OCI-LY7 (cell line): ENCODE measurements at regions not wholly inside any gene's neighbourhood (a gene's known extent, or its start where the extent isn't known, plus 50 kb on each side); places are given as distances from the start of the nearest gene placed in this dataset.

Experiments used
- BruUV-seq: library from RNA; stranded (reverse); fragments of 400-500 nt; replicated peaks from 2 replicates; lab custom pipeline; 2021; lab: Mats Ljungman, UMichigan
- CTCF ChIA-PET: fragments of 300-600 bp; sonication (Branson Sonifier 250); formaldehyde crosslinking; loops from one replicate; lab custom pipeline; 2022; ENCODE audit warnings: antibody characterized with exemption; ENCODE audit not compliant: unreplicated experiment; lab: Charles Lee
- POLR2A ChIA-PET: fragments of 300-600 bp; sonication (Branson Sonifier 250); formaldehyde crosslinking; loops from one replicate; lab custom pipeline; 2022; ENCODE audit warnings: antibody characterized with exemption; lab: Charles Lee
- DNase-seq: peaks from one replicate; pipeline ENCODE4 v3.0.0-alpha.2; 2015; ENCODE audit warnings: low spot score
- H2AFZ ChIP-seq: fragments of 200-600 bp; sonication (generic), shearing (Covaris generic); 2 replicates; pipeline ENCODE4 v1.6.1; 2014; ENCODE audit warnings: mild to moderate bottlenecking, antibody characterized with exemption, low read length, moderate library complexity
- H3K27ac ChIP-seq: fragments of 200-600 bp; sonication (generic); 2 replicates; pipeline ENCODE4 v1.5.1; 2014; ENCODE audit warnings: mixed run types, low read depth, mild to moderate bottlenecking, moderate library complexity, low read length, inconsistent platforms; ENCODE audit not compliant: poor library complexity, severe bottlenecking
- H3K36me3 ChIP-seq: fragments of 200-600 bp; sonication (generic); 2 replicates; pipeline ENCODE4 v1.6.1; 2014; ENCODE audit warnings: mild to moderate bottlenecking, antibody characterized with exemption, low read length, moderate library complexity, mixed read lengths; ENCODE audit not compliant: insufficient read depth
- H3K4me1 ChIP-seq: fragments of 200-600 bp; sonication (generic); 2 replicates; pipeline ENCODE4 v1.5.1; 2014; ENCODE audit warnings: mild to moderate bottlenecking, low read length; ENCODE audit not compliant: insufficient read depth, poor library complexity, severe bottlenecking
- H3K4me2 ChIP-seq: fragments of 200-600 bp; sonication (generic); 2 replicates; pipeline ENCODE4 v1.6.1; 2014; ENCODE audit warnings: mild to moderate bottlenecking, low read length
- H3K4me3 ChIP-seq: fragments of 200-600 bp; sonication (generic); 2 replicates; pipeline ENCODE4 v1.5.1; 2014; ENCODE audit warnings: mild to moderate bottlenecking, low read depth, low read length; ENCODE audit not compliant: poor library complexity, severe bottlenecking
- H3K79me2 ChIP-seq: fragments of 200-600 bp; sonication (generic); 2 replicates; pipeline ENCODE4 v1.6.1; 2016; ENCODE audit warnings: low read depth, mild to moderate bottlenecking, low read length, moderate library complexity, mixed read lengths; ENCODE audit not compliant: insufficient read depth
- H3K9me2 ChIP-seq: fragments of 200-600 bp; sonication (generic); 2 replicates; pipeline ENCODE4 v1.6.1; 2016; ENCODE audit warnings: mild to moderate bottlenecking, low read length, mixed read lengths; ENCODE audit not compliant: insufficient read depth
- H3K9me3 ChIP-seq: fragments of 200-600 bp; sonication (generic); 2 replicates; pipeline ENCODE4 v1.6.1; 2014; ENCODE audit warnings: mild to moderate bottlenecking, mixed run types, low read length, mixed read lengths
- H4K20me1 ChIP-seq: fragments of 200-600 bp; sonication (generic); 2 replicates; pipeline ENCODE4 v1.6.1; 2014; ENCODE audit warnings: mild to moderate bottlenecking, antibody characterized with exemption, low read length, moderate library complexity, mixed read lengths; ENCODE audit not compliant: insufficient read depth
- EZH2phosphoT487 ChIP-seq: fragments of 200-600 bp; sonication (generic); IDR thresholded peaks from 2 replicates; pipeline ENCODE4 v1.6.1; 2018; ENCODE audit warnings: low read depth, borderline replicate concordance, mild to moderate bottlenecking, mixed run types, antibody characterized with exemption, low read length, moderate library complexity, mixed read lengths
- intact Hi-C: fragments of 100-400 bp; cut with micrococcal nuclease; formaldehyde crosslinking; loops from one replicate; pipeline ENCODE4 v1.10.0; 2022; ENCODE audit not compliant: unreplicated experiment
- TF ChIP-seq, protein P1 (sequence below): fragments of 200-600 bp; sonication (generic); conservative IDR thresholded peaks from 2 replicates; pipeline ENCODE4 v1.5.1; 2014; ENCODE audit warnings: mild to moderate bottlenecking, antibody characterized with exemption, low read length, moderate library complexity, mixed read lengths

DNA sequence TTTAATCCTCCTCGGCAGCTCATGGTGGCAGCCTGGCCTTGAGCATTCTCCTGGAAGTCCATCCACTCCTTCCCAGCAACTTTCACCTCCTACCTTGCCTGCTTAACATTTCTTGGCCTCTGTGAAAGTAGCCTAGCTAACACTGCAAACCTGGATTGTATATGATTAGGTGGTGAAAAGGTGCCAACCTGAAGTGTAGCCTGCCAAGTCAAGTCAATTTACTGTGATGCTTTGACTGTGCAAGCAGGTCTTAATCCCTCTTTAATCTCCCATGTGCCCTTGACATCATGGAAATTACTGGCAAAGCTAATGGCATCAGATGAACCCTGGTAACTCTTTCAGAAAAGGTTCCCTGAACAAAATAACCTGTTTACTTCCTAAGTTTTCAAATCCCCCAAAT lies 169.7 kb upstream of the NR2F2 start:
- CTCF ChIA-PET: no interaction called here
- POLR2A ChIA-PET: no interaction called here
- no peak overlapping the region for H3K4me2 ChIP-seq

DNA sequence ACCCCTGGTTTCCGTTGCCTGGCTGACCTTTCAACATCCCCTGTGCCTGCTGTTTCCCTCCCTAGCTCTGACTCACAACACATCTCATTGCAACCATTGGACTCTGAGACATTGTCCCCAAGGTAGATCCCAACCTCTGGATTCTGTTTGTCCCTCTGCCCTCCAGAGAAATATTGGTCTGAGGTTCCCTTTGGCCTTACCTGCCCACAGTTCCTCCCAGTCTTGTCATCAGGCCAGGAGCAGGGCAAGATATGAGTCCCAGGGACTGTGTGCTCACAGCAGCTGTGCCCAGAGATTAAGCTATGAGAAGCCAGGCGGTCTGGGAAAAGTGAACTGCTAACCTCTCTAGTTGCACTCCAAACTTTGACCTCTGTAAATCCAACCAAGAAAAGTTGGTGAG lies 168.2 kb upstream of the NR2F2 start:
- intact Hi-C loops: no loop called here
- CTCF ChIA-PET: no interaction called here

More for the DNA sequence above, 169.7 kb upstream of the NR2F2 start:
- no peaks in the 10 kb centered on the region for H3K9me2 ChIP-seq
- no peaks in the 10 kb centered on the region for H4K20me1 ChIP-seq
- intact Hi-C loops: no loop called here
- no peaks in the 10 kb centered on the region for H3K36me3 ChIP-seq
- H3K9me3 ChIP-seq: no peaks in the 10 kb centered on the region
- no peak overlapping the region for H2AFZ ChIP-seq
- TF ChIP-seq, protein P1, sequence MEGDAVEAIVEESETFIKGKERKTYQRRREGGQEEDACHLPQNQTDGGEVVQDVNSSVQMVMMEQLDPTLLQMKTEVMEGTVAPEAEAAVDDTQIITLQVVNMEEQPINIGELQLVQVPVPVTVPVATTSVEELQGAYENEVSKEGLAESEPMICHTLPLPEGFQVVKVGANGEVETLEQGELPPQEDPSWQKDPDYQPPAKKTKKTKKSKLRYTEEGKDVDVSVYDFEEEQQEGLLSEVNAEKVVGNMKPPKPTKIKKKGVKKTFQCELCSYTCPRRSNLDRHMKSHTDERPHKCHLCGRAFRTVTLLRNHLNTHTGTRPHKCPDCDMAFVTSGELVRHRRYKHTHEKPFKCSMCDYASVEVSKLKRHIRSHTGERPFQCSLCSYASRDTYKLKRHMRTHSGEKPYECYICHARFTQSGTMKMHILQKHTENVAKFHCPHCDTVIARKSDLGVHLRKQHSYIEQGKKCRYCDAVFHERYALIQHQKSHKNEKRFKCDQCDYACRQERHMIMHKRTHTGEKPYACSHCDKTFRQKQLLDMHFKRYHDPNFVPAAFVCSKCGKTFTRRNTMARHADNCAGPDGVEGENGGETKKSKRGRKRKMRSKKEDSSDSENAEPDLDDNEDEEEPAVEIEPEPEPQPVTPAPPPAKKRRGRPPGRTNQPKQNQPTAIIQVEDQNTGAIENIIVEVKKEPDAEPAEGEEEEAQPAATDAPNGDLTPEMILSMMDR: no peak
- TF ChIP-seq EZH2phosphoT487: no peak
- DNase-seq: no peak
- no TSS peak for BruUV-seq
- no peak overlapping the region for H3K4me3 ChIP-seq
- no peaks in the 10 kb centered on the region for H3K4me1 ChIP-seq
- H3K79me2 ChIP-seq: no peaks in the 10 kb centered on the region
- no peak overlapping the region for H3K27ac ChIP-seq

DNA sequence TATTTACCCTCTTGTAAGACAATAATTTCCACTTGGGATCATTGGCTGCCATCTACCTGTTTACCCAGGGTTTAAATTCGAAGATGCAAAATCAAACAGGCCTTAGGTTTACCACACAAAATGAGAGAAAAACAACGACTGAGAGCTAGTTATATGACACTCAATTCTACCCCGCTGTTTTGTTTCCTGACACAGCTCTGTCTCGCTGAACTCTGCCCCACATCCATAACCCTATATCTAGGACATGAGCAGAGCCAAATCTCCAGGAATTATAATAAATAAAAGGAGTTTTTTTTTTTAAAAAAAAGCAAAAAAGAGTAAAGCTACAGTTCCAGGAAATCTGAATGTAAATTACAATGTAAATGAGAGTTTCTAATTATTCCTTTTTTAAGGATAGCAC lies 165.4 kb upstream of the NR2F2 start:
- TF ChIP-seq, protein P1: no peak
- TF ChIP-seq EZH2phosphoT487: no peak
- H3K4me3 ChIP-seq: no peak overlapping the region
- no peaks in the 10 kb centered on the region for H3K9me3 ChIP-seq
- no peaks in the 10 kb centered on the region for H3K36me3 ChIP-seq
- H3K79me2 ChIP-seq: no peaks in the 10 kb centered on the region
- no peaks in the 10 kb centered on the region for H3K4me1 ChIP-seq
- DNase-seq: no peak
- H4K20me1 ChIP-seq: no peaks in the 10 kb centered on the region
- ChIA-PET CTCF (no interaction called here), POLR2A (interaction anchor here (0.6 kb wide), 1 partner anchor 862 kb away, joined by 3 read pairs; no protein-coding TSS in a partner anchor)
- BruUV-seq: no TSS peak
- H3K9me2 ChIP-seq: no peaks in the 10 kb centered on the region
- no peak overlapping the region for H2AFZ ChIP-seq
- H3K27ac ChIP-seq: no peak overlapping the region
- H3K4me2 ChIP-seq: no peak overlapping the region
- intact Hi-C loops: no loop called here

More for the DNA sequence above, 168.2 kb upstream of the NR2F2 start:
- TF ChIP-seq, protein P1: no peak
- TF ChIP-seq EZH2phosphoT487: no peak
- no peaks in the 10 kb centered on the region for H3K9me2 ChIP-seq
- H3K4me3 ChIP-seq: no peak overlapping the region
- H3K36me3 ChIP-seq: no peaks in the 10 kb centered on the region
- no peak overlapping the region for H2AFZ ChIP-seq
- no TSS peak for BruUV-seq
- H3K27ac ChIP-seq: no peak overlapping the region
- DNase-seq: no peak
- no peaks in the 10 kb centered on the region for H4K20me1 ChIP-seq
- no peaks in the 10 kb centered on the region for H3K9me3 ChIP-seq
- no peak overlapping the region for H3K4me2 ChIP-seq
- no peaks in the 10 kb centered on the region for H3K79me2 ChIP-seq
- POLR2A ChIA-PET: no interaction called here
- no peaks in the 10 kb centered on the region for H3K4me1 ChIP-seq
